DMS79 (cell line): ENCODE measurements at regions not wholly inside any gene's neighbourhood (a gene's known extent, or its start where the extent isn't known, plus 50 kb on each side); places are given as distances from the start of the nearest gene placed in this dataset.
"Not testable (repeated sequence)": the region's sequence is repeated elsewhere in the genome, so short reads cannot be mapped to it uniquely, and the experiment has no call there.

Source experiments
- DNase-seq: peaks from one replicate; lab custom pipeline; 2025; lab: John Stamatoyannopoulos, UW

GRCh38 chr17:31798205-31798724, 60.8 kb downstream of the COPRS start:
- no peak for DNase-seq

- not testable (repeated sequence) for DNase-seq
These were observed 63.1 kb downstream of the COPRS start for GRCh38 chr17:31795941-31796340.

DNA sequence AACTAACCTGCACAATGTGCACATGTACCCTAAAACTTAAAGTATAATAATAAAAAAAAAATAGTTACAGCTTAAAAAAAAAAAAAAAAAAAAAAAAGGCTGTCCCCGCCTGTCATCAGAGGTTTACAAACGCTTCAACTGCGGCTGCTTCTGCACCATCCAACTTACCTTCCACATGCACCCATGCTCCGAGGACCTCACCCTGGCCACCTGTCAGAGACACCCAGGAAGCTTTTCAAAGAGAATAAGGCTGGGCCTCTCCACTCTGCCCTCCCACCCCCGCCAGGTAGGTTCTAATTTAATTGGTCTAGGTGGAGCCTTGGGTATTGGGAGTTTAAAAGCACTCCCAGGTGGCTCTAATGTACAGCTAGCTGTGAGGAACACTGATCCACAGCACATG, 64.9 kb downstream of the COPRS start:
- DNase-seq, result no peak

DNA sequence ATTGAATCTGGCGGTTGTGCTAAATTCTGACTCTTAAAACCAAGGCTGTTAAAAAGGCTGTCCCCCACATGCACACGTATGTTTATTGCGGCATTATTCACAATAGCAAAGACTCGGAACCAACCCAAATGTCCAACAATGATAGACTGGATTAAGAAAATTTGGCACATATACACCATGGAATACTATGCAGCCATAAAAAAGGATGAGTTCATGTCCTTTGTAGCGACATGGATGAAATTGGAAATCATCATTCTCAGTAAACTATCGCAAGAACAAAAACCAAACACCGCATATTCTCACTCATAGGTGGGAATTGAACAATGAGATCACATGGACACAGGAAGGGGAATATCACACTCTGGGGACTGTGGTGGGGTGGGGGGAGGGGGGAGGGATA, 65.4 kb downstream of the COPRS start:
- DNase-seq, result not testable (repeated sequence)

DNA sequence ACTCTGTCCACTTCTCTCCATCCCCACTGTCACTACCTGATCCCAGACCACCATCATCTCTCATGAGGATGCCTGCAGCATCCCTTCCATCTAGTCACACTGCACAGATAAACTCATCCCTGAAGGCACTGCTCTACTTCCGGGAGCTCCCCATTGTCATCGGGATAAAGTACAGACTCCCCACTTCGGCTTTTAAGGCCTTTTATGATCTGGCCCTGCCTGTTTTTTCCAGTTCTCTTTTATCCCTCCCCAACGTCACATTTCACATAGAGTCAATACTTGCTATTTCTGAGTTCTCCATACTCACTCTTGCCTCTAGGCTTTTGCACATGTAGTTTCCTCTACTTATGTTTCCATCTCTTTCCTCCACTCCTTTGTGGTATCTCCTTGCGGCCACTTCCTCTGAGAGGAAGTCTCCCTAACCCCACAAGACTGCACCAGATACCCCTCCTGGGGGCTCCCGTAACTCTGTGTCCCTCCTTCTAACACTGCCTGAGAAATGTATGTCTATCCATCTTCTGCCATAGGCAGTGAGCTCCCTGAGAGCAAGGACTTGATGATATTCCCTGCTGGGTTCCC, 66.9 kb downstream of the COPRS start:
- no peak for DNase-seq

- DNase-seq, result no peak
These were observed 69.1 kb downstream of the COPRS start for GRCh38 chr17:31789707-31790505.

DNA sequence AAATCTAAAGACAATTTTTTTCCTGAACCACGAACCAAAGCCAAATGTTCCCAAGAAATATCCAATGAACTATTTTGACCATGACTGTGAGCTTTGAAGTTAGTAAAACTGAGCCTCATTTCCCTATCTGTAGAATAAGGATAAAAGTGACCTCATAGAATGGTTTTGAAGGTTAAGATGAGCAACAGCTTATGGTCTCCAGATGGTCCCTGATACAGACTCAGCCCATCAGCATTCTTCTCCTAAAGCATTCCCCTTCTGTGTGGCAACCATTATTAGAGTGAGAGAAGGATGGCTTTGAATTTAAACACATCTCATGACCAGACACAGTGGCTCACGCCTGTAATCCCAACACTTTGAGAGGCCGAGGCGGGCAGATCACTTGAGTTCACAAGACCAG, 70.1 kb downstream of the COPRS start:
- no peak for DNase-seq

- no peak for DNase-seq
These were observed 70.5 kb downstream of the COPRS start for GRCh38 chr17:31788571-31788946.

GRCh38 chr17:31787857-31788570, 71.0 kb downstream of the COPRS start:
- no peak for DNase-seq

DNA sequence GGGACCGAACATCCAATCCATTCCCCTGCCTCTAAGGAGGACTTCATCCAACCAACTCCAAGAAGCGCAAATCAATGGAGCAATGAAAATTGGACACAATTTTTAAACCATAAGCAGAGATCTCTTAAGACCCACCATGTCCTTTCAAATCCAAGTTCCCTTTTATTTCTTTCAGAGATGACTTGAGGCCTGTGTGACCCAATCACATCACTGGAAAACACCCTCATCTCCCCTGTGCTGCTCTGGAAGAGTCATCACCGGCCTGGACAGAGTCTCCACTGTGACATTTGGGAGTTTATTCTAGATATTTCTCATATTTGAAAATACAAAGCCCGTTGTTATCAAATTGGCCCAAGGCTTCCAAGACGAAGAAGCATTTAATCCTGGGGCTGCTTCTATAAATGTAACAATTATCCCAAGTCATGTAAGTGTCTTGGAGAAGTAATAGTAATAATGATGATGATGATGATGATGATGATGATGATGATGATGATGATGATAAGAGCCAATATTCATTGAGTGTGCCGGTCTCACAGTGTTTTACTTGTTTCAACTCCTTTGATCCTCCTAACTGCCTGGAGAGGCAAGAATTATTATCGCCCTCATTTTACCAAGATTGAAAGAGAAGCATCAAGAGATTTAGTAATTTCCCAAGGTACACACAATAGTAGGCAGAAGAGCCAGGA, 72.1 kb downstream of the COPRS start:
- no peak for DNase-seq

- no peak for DNase-seq
These were observed 78.6 kb downstream of the COPRS start for GRCh38 chr17:31780483-31780882.

- no peak for DNase-seq
These were observed 80.5 kb downstream of the COPRS start for GRCh38 chr17:31778523-31778922.

DNA sequence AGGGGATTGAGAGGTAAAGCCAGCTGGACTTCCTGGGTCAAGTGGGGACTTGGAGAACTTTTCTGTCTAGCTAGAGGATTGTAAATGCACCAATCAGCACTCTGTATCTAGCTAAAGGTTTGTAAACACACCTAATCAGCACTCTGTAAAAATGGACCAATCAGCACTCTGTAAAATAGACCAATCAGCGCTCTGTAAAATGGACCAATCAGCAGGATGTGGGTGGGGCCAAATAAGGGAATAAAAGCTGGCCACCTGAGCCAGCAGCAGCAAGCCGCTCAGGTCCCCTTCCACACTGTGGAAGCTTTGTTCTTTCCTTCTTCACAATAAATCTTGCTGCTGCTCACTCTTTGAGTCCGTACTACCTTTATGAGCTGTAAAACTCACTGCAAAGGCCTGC, 87.7 kb downstream of the COPRS start:
- DNase-seq, result not testable (repeated sequence)

GRCh38 chr17:31770501-31770900, 88.5 kb downstream of the COPRS start:
- not testable (repeated sequence) for DNase-seq

- DNase-seq, result not testable (repeated sequence)
These were observed 97.1 kb downstream of the COPRS start for GRCh38 chr17:31761836-31762510.

GRCh38 chr17:31758646-31759045, 100.4 kb downstream of the COPRS start:
- no peak for DNase-seq

DNA sequence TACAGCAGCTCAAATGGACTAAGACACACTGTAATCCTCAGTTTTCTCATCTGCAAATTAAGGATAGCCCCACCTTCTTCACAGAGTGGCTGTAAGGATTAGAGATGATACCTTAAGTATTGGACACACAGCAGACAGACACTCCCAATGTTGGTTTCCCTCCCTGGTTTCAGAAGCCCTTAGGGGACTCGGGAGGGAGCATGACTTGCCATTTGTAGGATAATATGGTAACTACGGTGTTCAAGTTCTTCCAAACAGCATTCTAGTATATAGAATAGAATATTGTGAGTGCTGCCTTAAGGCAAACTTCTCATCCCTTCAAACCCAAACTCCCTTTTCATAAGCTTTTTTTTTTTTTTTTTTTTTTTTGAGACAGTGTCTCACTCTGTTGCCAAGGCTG, 101.9 kb downstream of the COPRS start:
- no peak for DNase-seq

- DNase-seq, result no peak
These were observed 104.7 kb downstream of the COPRS start for GRCh38 chr17:31754239-31754945.

GRCh38 chr17:31753011-31753410, 106.0 kb downstream of the COPRS start:
- no peak for DNase-seq

DNA sequence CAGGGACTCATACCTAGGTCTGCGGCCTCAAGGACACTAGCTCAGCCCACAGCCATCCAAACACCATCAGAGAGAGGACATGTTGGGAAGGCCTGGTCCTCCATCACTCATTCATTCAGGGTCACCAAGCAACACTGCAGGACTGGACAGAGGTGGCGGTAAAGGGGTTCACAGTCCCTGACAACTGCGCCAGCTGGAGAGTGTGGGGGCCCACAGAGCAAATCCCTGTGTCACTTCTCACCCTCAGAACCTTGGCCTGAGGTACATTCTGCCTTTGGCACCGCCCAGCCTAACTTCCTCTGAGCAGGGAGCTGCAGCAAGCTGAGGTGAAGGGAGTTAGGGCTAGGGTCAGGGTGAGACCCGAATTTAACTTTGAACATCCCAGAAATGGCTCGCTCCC, 106.5 kb downstream of the COPRS start:
- no peak for DNase-seq

- DNase-seq, result no peak
These were observed 108.5 kb downstream of the COPRS start for GRCh38 chr17:31750578-31750977.
